ENCODE measurements at regions not wholly inside any gene's neighbourhood (a gene's known extent, or its start where the extent isn't known, plus 50 kb on each side); places are given as distances from the start of the nearest gene placed in this dataset.

DNA sequence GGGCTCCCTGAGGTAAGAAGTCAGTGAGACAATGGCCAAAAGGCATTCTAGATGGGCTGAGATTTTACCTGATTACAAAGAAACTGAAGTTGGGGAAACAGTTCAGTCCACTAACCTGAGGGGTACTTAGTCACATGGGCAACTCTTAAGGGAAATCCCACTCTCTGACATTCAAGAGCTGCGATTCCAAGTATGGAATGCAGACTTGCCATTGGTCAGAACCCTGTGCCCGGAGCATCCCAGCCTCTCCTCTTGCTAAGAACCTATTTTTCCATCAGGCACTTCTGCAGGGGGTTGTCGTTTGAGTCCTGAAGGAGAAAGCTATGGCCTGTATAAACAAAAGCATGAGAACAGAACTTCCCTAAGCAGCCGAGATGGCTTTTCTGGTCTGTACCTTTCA, 434.9 kb upstream of the DAB1 start:
- no peaks in the 10 kb centered on the region for H3K79me2 ChIP-seq (ENCODE audit: low read length)
- H3K4me3 ChIP-seq (ENCODE audit: low read length), result no peak overlapping the region
- ChIA-PET CTCF (no interaction called here), POLR2A (ENCODE audit: unreplicated experiment) (no interaction called here)
- H3K9ac ChIP-seq (ENCODE audit: low read length), result no peak overlapping the region
- no peaks in the 10 kb centered on the region for H4K20me1 ChIP-seq (ENCODE audit: low read length)
- H3K4me2 ChIP-seq (ENCODE audit: low read length), result no peak overlapping the region
- no peak overlapping the region for H3K27ac ChIP-seq (ENCODE audit: low read length)
- ATAC-seq, result no peak
- no peaks in the 10 kb centered on the region for H3F3A ChIP-seq (ENCODE audit: low read length, unreplicated experiment)
- no peaks in the 10 kb centered on the region for H3K27me3 ChIP-seq (ENCODE audit: low read length)
- no peak for DNase-seq
- BruUV-seq (replicated peaks), result no TSS peak
- H3K9me2 ChIP-seq (replicated peaks; ENCODE audit: low read length), result no peaks in the 10 kb centered on the region
- H3K4me1 ChIP-seq (ENCODE audit: insufficient read depth, low read length), result no peaks in the 10 kb centered on the region
- no peak overlapping the region for H2AFZ ChIP-seq (ENCODE audit: low read length)
- TF ChIP-seq, protein P1, sequence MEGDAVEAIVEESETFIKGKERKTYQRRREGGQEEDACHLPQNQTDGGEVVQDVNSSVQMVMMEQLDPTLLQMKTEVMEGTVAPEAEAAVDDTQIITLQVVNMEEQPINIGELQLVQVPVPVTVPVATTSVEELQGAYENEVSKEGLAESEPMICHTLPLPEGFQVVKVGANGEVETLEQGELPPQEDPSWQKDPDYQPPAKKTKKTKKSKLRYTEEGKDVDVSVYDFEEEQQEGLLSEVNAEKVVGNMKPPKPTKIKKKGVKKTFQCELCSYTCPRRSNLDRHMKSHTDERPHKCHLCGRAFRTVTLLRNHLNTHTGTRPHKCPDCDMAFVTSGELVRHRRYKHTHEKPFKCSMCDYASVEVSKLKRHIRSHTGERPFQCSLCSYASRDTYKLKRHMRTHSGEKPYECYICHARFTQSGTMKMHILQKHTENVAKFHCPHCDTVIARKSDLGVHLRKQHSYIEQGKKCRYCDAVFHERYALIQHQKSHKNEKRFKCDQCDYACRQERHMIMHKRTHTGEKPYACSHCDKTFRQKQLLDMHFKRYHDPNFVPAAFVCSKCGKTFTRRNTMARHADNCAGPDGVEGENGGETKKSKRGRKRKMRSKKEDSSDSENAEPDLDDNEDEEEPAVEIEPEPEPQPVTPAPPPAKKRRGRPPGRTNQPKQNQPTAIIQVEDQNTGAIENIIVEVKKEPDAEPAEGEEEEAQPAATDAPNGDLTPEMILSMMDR (conservative IDR thresholded peaks at IDR 0.05; ENCODE audit: low read depth, low read length), result no peak
- no peak for TF ChIP-seq EZH2 (IDR thresholded peaks at IDR 0.05; ENCODE audit: low read length, unreplicated experiment)
- no peak for TF ChIP-seq EZH2phosphoT487 (IDR thresholded peaks at IDR 0.05; ENCODE audit: borderline replicate concordance, low read length)
- H3K36me3 ChIP-seq (ENCODE audit: low read depth, low read length), result no peaks in the 10 kb centered on the region
- H3K9me3 ChIP-seq (ENCODE audit: low read length), result 0 out of 2 replicates have a peak, but pooled peaks cover 3% of the 10 kb centered on the region
- intact Hi-C loops (cut with micrococcal nuclease), result no loop called here

DNA sequence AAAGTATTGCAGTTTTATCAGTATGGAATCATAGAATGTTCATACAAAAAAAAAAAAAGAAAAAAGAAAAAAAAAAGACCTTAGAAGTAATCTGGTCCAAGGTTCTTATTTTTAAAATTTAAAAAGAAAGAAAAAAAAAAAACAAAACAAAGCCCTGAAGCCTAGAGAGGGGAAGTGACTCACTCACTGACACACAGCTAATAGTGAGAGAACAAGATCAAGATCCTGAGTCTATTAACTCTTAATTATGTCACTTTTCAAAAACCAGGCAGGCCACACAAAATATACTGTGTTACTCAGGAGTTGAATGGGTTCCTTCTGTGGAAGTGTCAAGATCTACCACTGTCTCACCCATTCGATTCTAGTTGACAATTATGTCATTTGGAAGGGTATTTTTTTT, 433.9 kb upstream of the DAB1 start:
- Histone ChIP-seq H3K4me2 (ENCODE audit: low read length) (no peak overlapping the region), H3K9me2 (replicated peaks; ENCODE audit: low read length) (no peaks in the 10 kb centered on the region), H4K20me1 (ENCODE audit: low read length) (no peaks in the 10 kb centered on the region), H3K9me3 (ENCODE audit: low read length) (0 out of 2 replicates have a peak, but pooled peaks cover 3% of the 10 kb centered on the region), H2AFZ (ENCODE audit: low read length) (no peak overlapping the region), H3K27me3 (ENCODE audit: low read length) (no peaks in the 10 kb centered on the region), H3K4me3 (ENCODE audit: low read length) (no peak overlapping the region), H3K36me3 (ENCODE audit: low read depth, low read length) (no peaks in the 10 kb centered on the region), H3K4me1 (ENCODE audit: insufficient read depth, low read length) (no peaks in the 10 kb centered on the region), H3F3A (ENCODE audit: low read length, unreplicated experiment) (no peaks in the 10 kb centered on the region), H3K79me2 (ENCODE audit: low read length) (no peaks in the 10 kb centered on the region), H3K9ac (ENCODE audit: low read length) (no peak overlapping the region), H3K27ac (ENCODE audit: low read length) (no peak overlapping the region)
- ChIA-PET CTCF (no interaction called here), POLR2A (ENCODE audit: unreplicated experiment) (no interaction called here)
- TF ChIP-seq, protein P1 (conservative IDR thresholded peaks at IDR 0.05; ENCODE audit: low read depth, low read length), result no peak
- TF ChIP-seq EZH2 (IDR thresholded peaks at IDR 0.05; ENCODE audit: low read length, unreplicated experiment), result no peak
- TF ChIP-seq EZH2phosphoT487 (IDR thresholded peaks at IDR 0.05; ENCODE audit: borderline replicate concordance, low read length), result no peak
- ATAC-seq (no peak), DNase-seq (no peak)
- BruUV-seq (replicated peaks), result no TSS peak
- intact Hi-C loops (cut with micrococcal nuclease), result no loop called here

DNA sequence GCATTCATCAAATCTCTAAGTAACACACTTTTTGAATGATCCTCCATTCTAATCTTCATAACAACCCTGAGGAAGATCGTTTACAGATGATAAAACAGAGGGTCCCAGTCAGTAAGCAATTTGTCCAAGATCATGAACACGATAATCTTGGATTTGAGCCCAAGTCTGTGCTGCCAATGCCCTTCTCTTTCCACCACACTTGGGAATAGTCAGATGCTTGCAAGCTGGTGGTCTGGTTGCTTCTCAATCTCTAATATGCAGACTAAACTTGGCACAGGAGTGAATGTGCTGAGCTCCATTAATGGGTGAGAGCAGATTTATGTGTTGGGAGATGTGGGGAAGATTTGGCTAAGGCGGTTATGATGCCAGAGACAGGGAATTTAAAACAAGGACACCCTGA, 430.6 kb upstream of the DAB1 start:
- no peak overlapping the region for H3K4me3 ChIP-seq (ENCODE audit: low read length)
- H4K20me1 ChIP-seq (ENCODE audit: low read length), result no peaks in the 10 kb centered on the region
- no peak overlapping the region for H2AFZ ChIP-seq (ENCODE audit: low read length)
- H3K27ac ChIP-seq (ENCODE audit: low read length), result no peak overlapping the region
- POLR2A ChIA-PET (ENCODE audit: unreplicated experiment), result no interaction called here
- BruUV-seq (replicated peaks), result no TSS peak
- H3K4me1 ChIP-seq (ENCODE audit: insufficient read depth, low read length), result no peaks in the 10 kb centered on the region
- no peak overlapping the region for H3K9ac ChIP-seq (ENCODE audit: low read length)
- no peak for ATAC-seq
- no peaks in the 10 kb centered on the region for H3K9me2 ChIP-seq (replicated peaks; ENCODE audit: low read length)
- H3K79me2 ChIP-seq (ENCODE audit: low read length), result no peaks in the 10 kb centered on the region
- CTCF ChIA-PET, result no interaction called here
- no peak overlapping the region for H3K4me2 ChIP-seq (ENCODE audit: low read length)
- no peak for DNase-seq
- intact Hi-C loops (cut with micrococcal nuclease), result no loop called here
- no peaks in the 10 kb centered on the region for H3K27me3 ChIP-seq (ENCODE audit: low read length)
- no peaks in the 10 kb centered on the region for H3K9me3 ChIP-seq (ENCODE audit: low read length)
- no peaks in the 10 kb centered on the region for H3K36me3 ChIP-seq (ENCODE audit: low read depth, low read length)
- H3F3A ChIP-seq (ENCODE audit: low read length, unreplicated experiment), result no peaks in the 10 kb centered on the region
- TF ChIP-seq, protein P1 (conservative IDR thresholded peaks at IDR 0.05; ENCODE audit: low read depth, low read length), result no peak
- TF ChIP-seq EZH2 (IDR thresholded peaks at IDR 0.05; ENCODE audit: low read length, unreplicated experiment), result no peak
- TF ChIP-seq EZH2phosphoT487 (IDR thresholded peaks at IDR 0.05; ENCODE audit: borderline replicate concordance, low read length), result no peak

All from PC-3 (cell line).